GM19328 (cell line): ENCODE measurements at regions not wholly inside any gene's neighbourhood (a gene's known extent, or its start where the extent isn't known, plus 50 kb on each side); places are given as distances from the start of the nearest gene placed in this dataset.
A peak's percentile ranks its signal among the peaks of the same experiment; 100 is the strongest.
"Not testable (repeated sequence)": the region's sequence is repeated elsewhere in the genome, so short reads cannot be mapped to it uniquely, and the experiment has no call there.

Experiments
- ATAC-seq: cut with Tn5 transposase; IDR thresholded peaks from one replicate; pipeline ENCODE4 v1.9.1; 2021; ENCODE audit warnings: mild to moderate bottlenecking, moderate library complexity; ENCODE audit not compliant: unreplicated experiment

DNA sequence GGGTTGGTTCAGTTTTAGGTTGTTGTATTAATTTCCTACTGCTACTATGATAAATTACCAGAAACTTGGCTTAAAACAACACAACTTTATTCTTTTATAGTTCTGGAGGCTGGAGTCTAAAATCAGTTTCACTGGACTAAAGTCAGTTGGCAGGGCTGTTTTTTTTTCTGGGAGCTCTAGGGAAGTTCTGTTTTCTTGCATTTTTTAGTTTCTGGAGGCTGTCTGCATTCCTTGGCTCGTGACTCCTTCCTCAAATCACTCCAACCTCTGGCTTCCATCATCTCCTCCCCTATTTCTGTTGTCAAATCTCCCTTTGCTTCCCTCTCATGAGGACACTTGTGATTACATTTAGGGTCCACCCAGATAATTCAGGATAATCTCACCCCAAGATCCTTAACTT is 51.3 kb upstream of the SUB1 start:
- no peak for ATAC-seq

DNA sequence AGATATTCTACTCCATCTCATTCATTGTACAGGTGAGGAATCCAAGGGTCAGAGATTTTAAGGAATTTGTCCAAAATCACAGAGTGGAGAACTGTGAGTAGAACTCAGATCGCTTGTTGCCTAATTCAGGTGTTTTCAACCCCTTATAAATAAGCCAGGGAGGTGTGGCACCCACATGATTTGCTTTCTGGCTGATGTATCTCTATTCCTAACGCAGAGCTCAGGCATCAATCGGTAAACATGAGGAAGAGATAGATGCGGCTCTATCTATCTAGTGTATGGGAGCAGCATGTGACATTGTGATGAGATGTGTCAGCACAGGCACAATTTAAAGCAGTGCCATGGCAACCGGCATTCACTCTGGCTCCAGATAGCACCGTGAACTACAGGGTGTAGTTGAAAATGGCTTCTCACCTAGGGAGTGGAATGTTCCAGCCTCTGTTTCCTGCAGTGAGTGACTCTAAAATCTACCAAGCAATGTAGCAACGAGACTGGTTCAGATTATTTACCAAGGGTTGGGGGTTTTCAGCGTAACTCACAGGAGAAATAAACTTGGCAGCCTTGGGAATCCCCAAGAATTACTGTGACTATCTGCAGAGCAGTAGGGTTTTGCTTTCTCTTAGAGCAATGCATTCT is 53.4 kb upstream of the SUB1 start:
- peak; percentile 53 for ATAC-seq

DNA sequence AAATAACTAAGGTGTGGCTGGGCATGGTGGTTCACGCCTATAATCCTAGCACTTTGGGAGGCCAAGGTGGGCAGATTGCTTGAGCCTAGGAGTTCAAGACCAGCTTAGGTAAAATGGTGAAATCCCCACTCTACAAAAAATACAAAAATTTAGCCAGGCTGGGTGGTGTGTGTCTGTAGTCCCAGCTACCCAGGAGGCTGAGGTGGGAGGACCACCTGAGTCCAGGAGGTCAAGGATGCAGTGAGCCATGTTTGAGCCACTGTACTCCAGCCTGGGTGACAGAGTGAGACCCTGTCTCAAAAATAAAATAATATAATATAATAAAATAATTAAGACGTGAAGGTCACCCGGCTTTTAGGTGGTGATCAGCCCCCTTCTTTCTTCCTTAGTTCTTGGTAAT is 58.0 kb upstream of the SUB1 start:
- ATAC-seq: not testable (repeated sequence)

DNA sequence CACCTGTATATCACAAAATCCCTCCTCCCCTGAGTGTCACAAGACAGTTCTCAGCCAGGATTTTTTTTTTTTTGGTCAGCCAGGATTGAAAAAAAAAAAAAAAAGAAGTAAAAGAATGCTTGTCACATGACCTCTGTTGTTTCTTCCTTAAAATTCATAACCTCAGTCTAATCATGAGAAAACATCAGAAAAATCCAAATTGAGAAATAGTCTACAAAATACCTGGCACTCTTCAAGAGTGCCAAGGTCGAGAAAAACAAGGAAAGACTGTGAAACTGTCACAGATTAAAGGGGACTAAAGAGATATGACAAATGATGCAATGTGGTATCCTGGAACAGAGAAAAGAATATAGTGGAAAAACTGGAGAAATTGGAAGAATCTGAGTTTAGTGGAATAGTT is 58.5 kb upstream of the SUB1 start:
- ATAC-seq: no peak

DNA sequence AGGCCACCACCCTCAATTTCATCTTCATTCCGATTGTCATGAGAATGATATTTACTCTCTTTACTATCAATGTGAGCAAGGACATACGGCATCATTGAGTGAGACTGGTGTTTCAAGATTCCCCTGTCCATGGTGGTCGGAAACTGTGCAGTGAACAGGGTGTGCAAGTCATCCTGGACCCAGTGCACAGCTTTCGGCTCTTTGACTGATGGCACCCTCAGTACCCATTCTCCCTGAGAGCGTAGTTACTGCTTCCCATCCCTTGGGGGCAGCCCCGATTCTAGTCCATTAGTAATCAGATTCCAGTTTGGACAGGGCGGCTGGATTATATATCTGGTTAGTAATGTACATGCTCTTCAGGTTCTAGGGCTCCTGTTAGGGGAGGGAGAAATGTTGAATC is 61.7 kb upstream of the SUB1 start:
- ATAC-seq: no peak

DNA sequence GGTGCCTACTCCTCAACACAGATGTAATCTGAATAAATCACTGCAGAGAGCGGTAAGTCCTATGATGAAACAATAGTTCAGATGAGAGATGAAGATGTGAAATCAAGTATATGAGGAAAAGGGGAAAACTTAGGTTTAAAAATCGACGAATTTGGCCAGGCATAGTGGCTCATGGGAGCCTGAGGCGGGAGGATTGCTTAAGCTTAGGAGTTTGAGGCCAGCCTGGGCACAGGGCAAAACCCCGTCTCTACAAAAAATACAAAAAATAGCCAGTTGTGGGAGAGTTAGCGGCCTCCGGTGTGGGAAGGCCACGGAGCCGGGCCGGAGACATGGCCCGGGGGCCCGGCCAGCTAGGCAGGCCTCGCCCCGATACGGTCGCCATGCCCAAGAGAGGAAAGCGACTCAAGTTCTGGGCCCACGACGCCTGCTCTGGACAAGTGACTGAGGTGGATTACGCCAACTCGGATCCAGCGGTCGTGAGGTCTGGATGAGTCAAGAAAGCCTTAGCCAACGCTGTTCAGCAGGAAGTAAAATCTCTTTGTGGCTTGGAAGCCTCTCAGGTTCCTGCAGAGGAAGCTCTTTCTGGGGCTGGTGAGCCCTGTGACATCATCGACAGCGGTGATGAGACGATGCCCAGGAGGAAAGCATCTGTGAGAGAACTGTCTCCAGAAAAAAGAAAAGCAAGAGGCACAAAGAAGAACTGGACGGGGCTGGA is 62.8 kb upstream of the SUB1 start:
- ATAC-seq: no peak

DNA sequence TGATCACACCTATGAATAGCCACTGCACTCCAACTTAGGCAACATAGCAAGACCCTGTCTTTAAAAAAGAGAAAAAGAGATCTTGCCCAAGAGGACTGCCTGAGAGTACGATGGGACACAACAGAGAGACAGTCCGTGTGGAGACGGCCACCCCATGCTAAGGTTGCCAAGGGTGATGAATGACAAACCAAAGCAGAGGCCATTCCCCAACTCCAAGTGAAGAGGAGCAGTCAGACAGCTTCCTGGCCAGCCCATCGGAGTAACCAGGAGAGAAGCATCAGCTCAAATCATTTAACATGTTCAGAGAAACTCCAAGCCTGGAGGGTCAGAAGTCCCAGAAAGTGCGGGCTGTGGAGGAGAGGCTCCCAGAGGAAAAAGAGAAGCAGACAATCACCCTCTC is 63.9 kb upstream of the SUB1 start:
- ATAC-seq: no peak

DNA sequence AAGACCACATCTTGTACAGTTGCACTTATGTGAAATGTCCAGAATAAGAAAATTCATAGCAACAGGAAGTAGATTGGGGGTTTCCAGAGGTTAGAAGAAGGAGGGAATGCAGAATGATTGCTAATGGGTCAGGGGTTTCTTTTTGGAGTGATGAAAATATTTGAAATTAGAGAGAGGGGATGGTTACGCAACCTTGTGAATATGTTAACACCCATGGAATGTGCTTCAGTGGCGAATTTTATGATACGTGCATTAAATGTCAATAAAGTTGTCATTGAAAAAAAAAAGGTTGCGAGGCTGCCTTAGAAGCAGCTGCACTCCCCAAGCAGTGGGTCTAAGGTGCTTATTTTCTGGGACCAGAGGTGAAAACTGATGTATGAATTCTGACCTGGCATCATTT is 64.4 kb upstream of the SUB1 start:
- no peak for ATAC-seq

DNA sequence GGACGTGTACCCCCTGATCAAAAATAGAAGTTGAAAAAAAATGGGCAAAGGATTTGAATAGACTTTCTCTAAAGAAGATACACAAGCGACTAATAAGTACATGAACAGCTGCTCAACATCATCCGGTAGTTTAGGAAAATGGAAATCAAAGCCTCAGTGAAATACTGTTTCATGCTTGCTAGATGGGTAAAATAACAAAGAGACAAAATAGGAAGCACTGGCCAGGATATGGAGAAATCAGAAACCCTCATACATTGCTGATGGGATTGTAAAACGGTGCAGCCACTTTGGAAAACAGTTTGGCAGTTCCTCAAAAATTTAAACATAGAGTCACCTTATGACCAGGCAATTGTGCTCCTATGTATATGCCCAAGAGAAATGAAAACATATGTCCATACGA is 65.0 kb upstream of the SUB1 start:
- ATAC-seq: no peak

DNA sequence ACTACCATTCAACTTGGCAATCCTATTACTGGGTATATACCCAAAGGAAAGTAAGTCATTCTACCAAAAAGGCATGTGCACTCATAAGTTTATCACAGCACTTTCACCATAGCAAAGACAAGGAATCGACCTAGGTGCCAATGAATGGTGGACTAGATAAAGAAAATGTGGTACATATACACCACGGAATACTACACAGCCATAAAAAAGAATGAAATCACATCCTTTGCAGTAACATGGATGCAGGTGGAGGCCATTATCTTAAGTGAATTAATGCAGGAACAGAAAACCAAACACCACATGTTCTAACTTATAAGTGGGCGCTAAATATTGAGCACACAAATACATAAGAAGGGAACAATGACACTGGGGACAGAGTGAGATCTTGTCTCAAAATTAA is 65.8 kb upstream of the SUB1 start:
- ATAC-seq: no peak

DNA sequence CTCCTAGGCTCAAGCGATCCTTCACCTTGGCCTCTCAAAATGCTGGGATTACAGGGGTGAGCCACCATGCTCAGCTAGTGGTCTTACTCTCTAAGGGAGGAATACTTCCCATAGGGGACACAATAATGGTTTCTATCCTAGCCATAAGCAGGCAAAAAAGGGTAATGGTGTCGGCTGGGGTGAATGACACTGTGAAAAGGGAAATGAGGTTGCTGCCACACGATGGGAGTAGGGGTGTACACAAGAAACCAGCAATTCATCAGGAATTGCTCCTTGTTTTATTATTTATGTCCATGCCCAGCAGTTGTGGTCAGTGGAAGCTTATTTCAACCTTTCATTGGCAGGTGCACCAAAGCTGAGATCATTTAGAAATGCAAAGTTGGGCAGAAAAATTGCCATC is 70.3 kb upstream of the ZFR start:
- no peak for ATAC-seq

DNA sequence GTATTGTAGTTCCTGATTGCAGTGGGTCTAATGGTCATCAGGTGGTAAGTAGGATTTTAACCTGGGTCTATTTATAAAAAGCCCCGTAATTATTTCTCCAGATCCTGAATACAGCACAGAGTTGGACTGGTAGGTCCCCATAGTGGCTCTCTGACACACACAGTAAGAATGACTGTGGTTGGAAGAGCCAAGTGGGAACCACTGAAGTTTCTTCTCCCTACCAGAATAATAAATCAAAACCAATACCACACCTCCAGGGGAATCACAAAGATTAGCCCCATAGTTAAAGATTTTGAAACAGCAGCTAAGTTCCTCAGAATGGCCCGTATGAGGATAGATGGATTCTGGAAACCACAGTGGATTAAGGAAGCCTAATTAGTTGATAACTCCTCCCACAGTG is 68.4 kb upstream of the ZFR start:
- ATAC-seq: no peak

DNA sequence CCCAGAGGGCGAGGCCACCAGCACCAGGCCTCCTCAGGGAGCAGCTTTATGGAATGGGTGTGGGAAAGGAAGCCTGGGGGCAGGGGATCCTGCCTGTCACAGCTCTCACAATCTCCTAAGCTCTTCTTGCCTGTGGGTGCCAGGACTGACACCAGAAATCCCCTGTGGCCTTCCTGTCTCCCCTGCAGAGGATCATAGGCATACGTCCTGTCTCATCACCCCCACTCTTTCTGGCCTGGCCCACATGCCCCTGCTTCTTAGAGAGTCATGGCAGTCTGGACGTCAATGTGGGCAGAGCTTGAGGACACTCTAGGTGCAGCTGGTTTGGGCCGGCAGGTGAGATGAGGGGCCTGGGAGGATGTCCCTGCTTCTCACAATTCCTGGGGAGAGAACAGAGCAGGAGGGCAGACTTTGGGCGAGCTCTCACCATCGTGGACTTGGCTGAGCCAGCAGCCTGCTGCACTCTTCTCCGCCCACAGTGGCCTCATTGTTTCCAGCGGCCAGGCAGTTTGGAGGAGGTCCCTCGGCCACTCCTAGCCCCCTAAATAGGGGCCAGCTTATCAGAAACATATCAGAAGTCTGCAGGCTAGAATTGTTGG is 67.3 kb upstream of the ZFR start:
- ATAC-seq: no peak

DNA sequence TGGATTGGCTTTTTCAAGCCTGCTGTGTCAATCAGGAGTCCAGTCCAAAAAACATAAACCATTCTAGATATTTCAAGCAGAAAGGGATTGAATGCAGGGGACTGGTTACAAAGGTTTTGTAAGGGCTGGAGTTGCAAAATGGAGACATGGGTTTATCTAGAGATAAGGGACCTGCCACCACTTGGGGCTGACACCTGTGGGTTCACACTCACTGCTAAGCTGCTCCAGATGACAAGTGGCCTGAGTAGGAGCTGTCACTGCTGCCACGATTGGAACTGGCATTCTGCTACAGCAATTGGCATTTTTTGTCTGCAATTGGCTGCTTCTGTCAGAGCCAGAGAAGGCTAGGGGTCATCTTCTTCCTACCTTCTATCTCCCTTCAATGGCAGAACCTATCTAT is 66.3 kb upstream of the ZFR start:
- ATAC-seq: no peak

DNA sequence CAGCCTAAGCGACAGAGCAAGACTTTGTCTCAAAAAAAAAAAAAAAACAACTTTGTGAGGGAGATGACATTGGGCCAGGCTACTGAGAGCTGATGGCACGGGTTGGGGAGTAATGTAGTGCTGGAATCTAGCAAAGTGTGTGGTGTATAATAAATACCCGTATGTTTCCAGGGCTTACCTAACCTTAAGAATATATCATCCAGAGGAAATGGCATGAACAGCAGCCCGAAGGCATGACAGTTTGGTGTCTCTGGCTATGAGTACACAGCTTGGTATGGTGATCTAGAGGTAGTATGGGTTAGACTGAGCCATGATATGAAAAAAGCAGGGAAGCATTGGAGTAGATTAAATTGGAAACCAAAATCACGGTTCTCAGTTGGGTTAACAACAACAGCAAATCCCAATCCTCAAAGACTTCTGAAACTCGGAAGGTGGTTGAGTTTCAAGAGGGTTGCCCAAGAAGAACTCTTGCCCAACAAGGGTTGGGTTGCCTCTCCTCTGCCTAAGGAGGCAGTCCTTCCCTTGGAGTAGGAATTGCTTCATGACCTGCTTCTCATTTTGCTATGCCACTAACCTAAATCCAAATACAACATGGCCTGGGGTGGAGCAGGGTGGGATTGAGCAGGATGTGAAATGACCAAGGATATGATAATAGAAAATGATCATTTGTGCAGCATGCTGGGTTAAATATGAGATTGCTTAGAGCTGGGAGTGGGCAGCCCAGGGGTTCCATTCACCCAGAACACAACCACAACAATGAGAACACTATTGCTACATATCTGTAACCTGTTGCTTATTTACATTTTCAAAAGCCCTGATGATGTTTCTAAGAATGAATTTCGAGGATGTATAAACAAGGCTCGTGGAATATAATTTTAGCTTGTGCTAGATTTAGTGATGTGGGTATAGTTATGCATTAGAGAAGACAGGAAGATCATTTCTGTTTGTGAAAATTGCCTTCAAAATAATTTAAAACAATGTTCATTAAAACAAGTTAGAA is 64.6 kb upstream of the ZFR start:
- no peak for ATAC-seq

DNA sequence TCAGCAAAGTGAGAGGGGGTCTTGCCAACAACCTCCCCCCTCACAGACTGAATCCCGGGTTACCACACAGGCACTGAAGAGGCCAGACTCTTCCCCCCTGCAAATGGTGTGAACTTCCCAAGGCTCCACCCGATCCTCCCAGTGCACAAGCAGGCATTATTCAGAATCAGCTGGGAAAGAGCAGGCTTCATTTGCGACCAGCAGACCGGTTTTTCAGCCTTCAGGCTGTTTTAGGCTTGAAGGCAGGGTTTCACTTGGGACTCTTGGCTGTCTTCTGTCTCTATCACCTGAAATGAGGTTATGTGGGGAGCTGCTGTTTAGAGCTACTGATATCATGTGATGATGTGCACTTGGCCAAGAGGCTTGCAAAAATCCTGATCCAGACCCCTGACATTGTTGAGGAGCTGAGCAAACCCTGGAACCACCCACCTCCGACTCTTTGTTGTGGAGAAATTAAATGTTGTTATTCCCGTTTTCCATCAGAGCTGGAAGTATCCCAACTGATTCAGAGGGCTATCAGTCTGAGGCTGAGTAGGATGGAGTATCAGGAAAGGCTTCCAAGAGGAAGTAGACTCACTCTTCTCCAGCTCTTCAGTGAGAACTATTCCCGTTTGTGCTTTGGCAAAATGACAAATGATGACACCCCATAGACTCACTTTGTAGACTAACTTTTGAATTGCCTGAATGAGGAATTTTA is 63.3 kb upstream of the ZFR start:
- no peak for ATAC-seq

DNA sequence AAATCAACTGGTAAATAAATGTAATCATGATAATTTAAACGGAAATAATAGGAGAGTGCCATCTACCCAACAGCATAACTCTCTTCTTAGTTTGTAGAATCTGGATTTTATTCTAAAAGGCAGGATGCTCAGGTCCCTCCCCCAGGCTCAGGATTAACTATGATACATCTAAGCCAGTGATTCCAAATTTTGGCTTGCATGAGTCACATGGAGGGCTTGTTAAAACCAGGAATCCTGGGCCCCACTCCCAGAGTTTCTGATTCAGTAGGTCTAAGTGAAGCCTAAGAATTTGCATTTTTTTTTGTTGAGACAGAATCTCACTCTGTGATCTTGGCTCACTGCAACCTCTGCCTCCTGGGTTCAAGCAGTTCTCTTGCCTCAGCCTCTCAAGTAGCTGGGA is 62.3 kb upstream of the ZFR start:
- no peak for ATAC-seq

DNA sequence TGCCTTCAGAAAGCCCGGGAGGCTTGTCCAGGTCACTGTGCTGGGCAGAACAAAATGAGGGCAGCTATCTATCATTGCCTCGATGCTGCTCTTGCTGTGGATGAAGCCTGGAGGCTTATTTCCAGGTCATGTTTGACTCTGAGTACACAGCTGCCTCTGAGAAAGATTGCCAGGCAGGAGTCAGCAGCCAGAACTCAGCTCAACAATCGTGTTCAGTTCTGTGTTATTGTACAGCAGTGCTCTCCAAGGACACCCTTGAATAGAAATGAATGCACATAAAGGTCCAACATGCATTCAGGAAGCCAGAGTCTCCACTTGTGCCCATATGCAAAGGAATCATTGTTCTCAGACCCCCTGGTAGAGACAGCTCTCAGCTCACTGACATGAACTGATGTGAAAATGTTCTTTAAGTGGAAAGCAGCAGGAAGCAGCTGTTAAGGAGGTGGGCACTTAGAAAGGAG is 61.7 kb upstream of the ZFR start:
- ATAC-seq: no peak

DNA sequence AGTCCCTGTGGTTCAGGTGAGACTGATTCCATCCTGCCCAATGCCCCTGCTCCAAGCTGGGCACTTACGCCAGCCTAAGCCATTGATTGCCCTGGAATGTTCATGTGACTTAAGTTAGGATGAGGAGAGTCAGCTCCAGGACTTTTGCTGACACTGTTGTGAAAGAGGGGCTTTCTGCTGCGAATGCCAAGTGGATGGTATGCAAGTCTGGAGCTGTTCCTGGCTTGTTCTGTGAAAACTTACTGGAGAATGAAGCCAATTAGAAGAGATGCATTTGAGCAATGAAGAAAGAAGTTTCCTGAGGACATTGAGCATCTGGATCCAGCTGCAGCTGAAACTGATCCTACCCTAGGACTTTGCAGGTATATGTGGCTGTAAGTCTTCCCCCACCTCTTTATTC is 61.2 kb upstream of the ZFR start:
- no peak for ATAC-seq

DNA sequence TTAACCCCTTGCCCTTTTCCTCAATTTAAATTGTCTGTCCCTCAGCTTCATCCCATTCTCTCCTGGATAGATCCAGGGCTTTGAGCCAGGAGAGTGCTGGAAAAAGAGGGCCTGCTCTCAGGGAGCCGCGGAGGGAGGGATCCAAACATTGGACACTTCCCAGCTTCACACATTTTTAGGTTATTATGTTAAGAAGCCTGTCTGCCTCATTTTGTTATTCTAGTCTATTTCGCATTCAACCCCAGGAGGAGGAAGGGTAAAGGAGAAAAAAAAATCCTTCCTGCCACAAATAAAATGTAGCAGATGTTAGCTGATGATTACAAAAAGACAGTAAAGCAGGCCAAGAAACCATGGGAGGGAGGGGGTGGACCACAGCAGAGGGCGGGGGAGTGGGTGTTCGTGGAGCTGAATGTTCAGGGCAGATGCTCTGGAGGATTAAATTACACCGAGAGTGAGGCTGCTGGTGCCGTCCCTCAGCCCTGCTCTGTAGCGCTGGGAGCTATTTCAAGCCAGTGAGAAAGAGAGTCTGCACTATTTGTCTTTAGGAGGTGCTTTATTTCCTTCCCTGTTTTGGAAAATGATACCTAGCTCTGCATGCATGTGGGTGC is 60.6 kb upstream of the ZFR start:
- no peak for ATAC-seq
